ENCODE measurements at regions not wholly inside any gene's neighbourhood (a gene's known extent, or its start where the extent isn't known, plus 50 kb on each side); places are given as distances from the start of the nearest gene placed in this dataset.

- DNase-seq (ENCODE audit: low spot score): no peak
Measured at GRCh38 chrX:104306180-104306579, 51.4 kb upstream of the ESX1 start.

Data from HuH-7.5 (cell line).